Testis (tissue), 2 donors: ENCODE measurements at regions not wholly inside any gene's neighbourhood (a gene's known extent, or its start where the extent isn't known, plus 50 kb on each side); places are given as distances from the start of the nearest gene placed in this dataset.

Experiments used
- CTCF ChIP-seq, 3 experiments: fragments of 450-650 bp in 2 of 3; fragments of 200-600 bp in 1 of 3; sonication (generic) in 1 of 3; IDR thresholded peaks; one replicate each; pipeline ENCODE4 v1.5.1; 2016 to 2019; ENCODE audit warnings: antibody characterized with exemption in 3 of 3, mild to moderate bottlenecking in 2 of 3, moderate library complexity in 1 of 3
- POLR2A ChIP-seq: fragments of 450-650 bp; IDR thresholded peaks from one replicate; pipeline ENCODE4 v1.6.1; 2017; ENCODE audit warnings: antibody characterized with exemption, mild to moderate bottlenecking, moderate library complexity

GRCh38 chr10:111151595-111152307 is 74.9 kb downstream of the ADRA2A start:
- TF ChIP-seq CTCF (IDR thresholded peaks at IDR 0.05), result no peak
- TF ChIP-seq POLR2A, result no peak
